Neural crest cell (in vitro differentiated cells): ENCODE measurements at regions not wholly inside any gene's neighbourhood (a gene's known extent, or its start where the extent isn't known, plus 50 kb on each side); places are given as distances from the start of the nearest gene placed in this dataset.

Source experiments
- DNase-seq: peaks from one replicate; pipeline ENCODE4 v3.0.0; 2021; ENCODE audit warnings: low read depth, mixed read lengths, low spot score
- H3K27ac Mint-ChIP-seq: one replicate; pipeline ENCODE4 v1.8.0; 2021; ENCODE audit warnings: mild to moderate bottlenecking, mixed read lengths; ENCODE audit not compliant: unreplicated experiment
- H3K27me3 Mint-ChIP-seq: 2 replicates; pipeline ENCODE4 v1.8.0; 2021; ENCODE audit warnings: low read depth, mild to moderate bottlenecking, mixed read lengths
- H3K36me3 Mint-ChIP-seq: 2 replicates; pipeline ENCODE4 v1.8.0; 2021; ENCODE audit warnings: low read depth, mild to moderate bottlenecking, mixed read lengths
- H3K4me1 Mint-ChIP-seq: 2 replicates; pipeline ENCODE4 v1.8.0; 2021; ENCODE audit warnings: mixed read lengths
- H3K4me3 Mint-ChIP-seq: one replicate; pipeline ENCODE4 v1.8.0; 2021; ENCODE audit warnings: mild to moderate bottlenecking, mixed read lengths
- H3K9me3 Mint-ChIP-seq: 2 replicates; pipeline ENCODE4 v1.8.0; 2021; ENCODE audit warnings: mixed read lengths
- CTCF ChIP-seq: fragments of 200-600 bp; sonication (generic); conservative IDR thresholded peaks from 2 replicates; pipeline ENCODE4 v1.5.0; 2021; ENCODE audit warnings: antibody characterized with exemption, mild to moderate bottlenecking

- Mint-ChIP-seq H3K4me3 (no peak overlapping the region), H3K27ac (no peak overlapping the region), H3K36me3 (no peaks in the 10 kb centered on the region), H3K4me1 (peaks cover 20% of the 10 kb centered on the region), H3K27me3 (no peaks in the 10 kb centered on the region), H3K9me3 (no peaks in the 10 kb centered on the region)
- no peak for DNase-seq
- TF ChIP-seq CTCF: no peak
Observed at GRCh38 chr13:111858571-111858970, 208.4 kb upstream of the SOX1 start.

- H3K27ac Mint-ChIP-seq: no peak overlapping the region
- no peaks in the 10 kb centered on the region for H3K36me3 Mint-ChIP-seq
- no peaks in the 10 kb centered on the region for H3K9me3 Mint-ChIP-seq
- H3K4me3 Mint-ChIP-seq: no peak overlapping the region
- peaks cover 14% of the 10 kb centered on the region for H3K4me1 Mint-ChIP-seq
- no peak for TF ChIP-seq CTCF
- H3K27me3 Mint-ChIP-seq: no peaks in the 10 kb centered on the region
- no peak for DNase-seq
Observed at GRCh38 chr13:111859354-111860230, 207.4 kb upstream of the SOX1 start.

- TF ChIP-seq CTCF: no peak
- Mint-ChIP-seq H3K9me3 (no peaks in the 10 kb centered on the region), H3K27me3 (no peaks in the 10 kb centered on the region)
Observed at GRCh38 chr13:111860231-111860552, 206.8 kb upstream of the SOX1 start.

GRCh38 chr13:111861319-111861718, 205.6 kb upstream of the SOX1 start:
- H3K27ac Mint-ChIP-seq: no peak overlapping the region
- H3K4me3 Mint-ChIP-seq: no peak overlapping the region
- no peaks in the 10 kb centered on the region for H3K36me3 Mint-ChIP-seq
- H3K27me3 Mint-ChIP-seq: no peaks in the 10 kb centered on the region
- TF ChIP-seq CTCF: no peak
- no peaks in the 10 kb centered on the region for H3K9me3 Mint-ChIP-seq
- H3K4me1 Mint-ChIP-seq: peaks cover 14% of the 10 kb centered on the region
- DNase-seq: no peak

More at GRCh38 chr13:111860231-111860552, 206.8 kb upstream of the SOX1 start:
- no peak overlapping the region for H3K27ac Mint-ChIP-seq
- no peak overlapping the region for H3K4me3 Mint-ChIP-seq
- no peak for DNase-seq
- peaks cover 14% of the 10 kb centered on the region for H3K4me1 Mint-ChIP-seq
- no peaks in the 10 kb centered on the region for H3K36me3 Mint-ChIP-seq

- H3K4me3 Mint-ChIP-seq: no peak overlapping the region
- no peaks in the 10 kb centered on the region for H3K36me3 Mint-ChIP-seq
- no peaks in the 10 kb centered on the region for H3K9me3 Mint-ChIP-seq
- peaks cover 14% of the 10 kb centered on the region for H3K4me1 Mint-ChIP-seq
- H3K27me3 Mint-ChIP-seq: no peaks in the 10 kb centered on the region
- no peak for TF ChIP-seq CTCF
- no peak overlapping the region for H3K27ac Mint-ChIP-seq
- DNase-seq: no peak
Observed at GRCh38 chr13:111861766-111862366, 205.1 kb upstream of the SOX1 start.
